ENCODE measurements at regions not wholly inside any gene's neighbourhood (a gene's known extent, or its start where the extent isn't known, plus 50 kb on each side); places are given as distances from the start of the nearest gene placed in this dataset.

DNA sequence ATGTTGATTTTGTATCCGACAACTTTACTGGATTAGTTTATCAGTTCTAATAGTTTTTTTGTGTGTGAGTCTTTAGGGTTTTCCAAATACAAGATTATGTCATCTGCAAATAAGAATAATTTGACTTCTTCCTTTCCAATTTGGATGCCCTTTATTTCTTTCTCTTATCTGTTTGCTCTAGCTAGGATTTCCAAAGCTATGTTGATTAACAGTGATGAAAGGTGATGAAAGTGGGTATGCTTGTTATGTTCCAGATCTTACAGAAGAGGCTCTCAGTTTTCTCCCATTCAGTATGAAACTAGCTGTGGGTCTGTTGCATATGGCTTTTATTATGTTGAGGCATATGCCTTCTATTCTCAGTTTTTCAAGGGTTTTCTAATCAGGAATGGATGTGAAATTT, 56.4 kb upstream of the CHRNB4 start:
- Mint-ChIP-seq H3K4me1 (ENCODE audit: insufficient read depth, unreplicated experiment) (no peaks in the 10 kb centered on the region), H3K36me3 (ENCODE audit: insufficient read depth, unreplicated experiment) (no peaks in the 10 kb centered on the region), H3K4me3 (ENCODE audit: unreplicated experiment) (no peak overlapping the region), H3K9me3 (ENCODE audit: unreplicated experiment) (no peaks in the 10 kb centered on the region), H3K27ac (ENCODE audit: low read depth, unreplicated experiment) (no peak overlapping the region), H3K27me3 (ENCODE audit: insufficient read depth, unreplicated experiment) (peaks cover 30% of the 10 kb centered on the region)
- DNase-seq (ENCODE audit: unreplicated experiment), result no peak
- ChIA-PET CTCF (interaction anchor here (1.2 kb wide), 1 partner anchor 12 kb away, joined by 3 read pairs; no protein-coding TSS in a partner anchor), POLR2A (no interaction called here)
- intact Hi-C loops (cut with micrococcal nuclease), result no loop called here
- no peak for TF ChIP-seq CTCF (IDR thresholded peaks at IDR 0.05; ENCODE audit: unreplicated experiment)
- no TSS peak for BruUV-seq (replicated peaks)

DNA sequence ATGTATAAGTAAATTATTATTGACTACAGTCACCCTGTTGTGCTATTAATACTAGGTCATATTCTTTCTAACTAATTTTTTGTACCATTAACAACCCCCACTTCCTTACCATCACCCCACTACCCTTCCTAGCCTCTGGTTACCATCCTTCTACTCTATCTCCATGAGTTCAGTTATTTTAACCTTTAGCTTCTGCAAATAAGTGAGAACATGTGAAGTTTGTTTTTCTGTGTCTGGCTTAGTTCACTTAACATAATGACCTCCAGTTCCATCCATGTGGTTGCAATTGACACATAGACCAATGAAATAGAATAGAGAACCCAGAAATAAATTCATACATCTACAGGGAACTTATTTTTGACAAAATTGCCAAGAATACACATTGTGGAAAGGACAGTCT, 55.4 kb upstream of the CHRNB4 start:
- no peaks in the 10 kb centered on the region for H3K4me1 Mint-ChIP-seq (ENCODE audit: insufficient read depth, unreplicated experiment)
- POLR2A ChIA-PET, result no interaction called here
- TF ChIP-seq CTCF (IDR thresholded peaks at IDR 0.05; ENCODE audit: unreplicated experiment), result no peak
- no peak overlapping the region for H3K4me3 Mint-ChIP-seq (ENCODE audit: unreplicated experiment)
- no peaks in the 10 kb centered on the region for H3K9me3 Mint-ChIP-seq (ENCODE audit: unreplicated experiment)
- no peak for DNase-seq (ENCODE audit: unreplicated experiment)
- H3K27ac Mint-ChIP-seq (ENCODE audit: low read depth, unreplicated experiment), result no peak overlapping the region
- no peaks in the 10 kb centered on the region for H3K36me3 Mint-ChIP-seq (ENCODE audit: insufficient read depth, unreplicated experiment)
- intact Hi-C loops (cut with micrococcal nuclease), result no loop called here
- BruUV-seq (replicated peaks), result no TSS peak
- H3K27me3 Mint-ChIP-seq (ENCODE audit: insufficient read depth, unreplicated experiment), result peaks cover 30% of the 10 kb centered on the region
- CTCF ChIA-PET, result interaction anchor here (0.7 to 1.2 kb wide), 2 partner anchors 12 to 13 kb away, joined by 3 to 4 read pairs; no protein-coding TSS in a partner anchor

DNA sequence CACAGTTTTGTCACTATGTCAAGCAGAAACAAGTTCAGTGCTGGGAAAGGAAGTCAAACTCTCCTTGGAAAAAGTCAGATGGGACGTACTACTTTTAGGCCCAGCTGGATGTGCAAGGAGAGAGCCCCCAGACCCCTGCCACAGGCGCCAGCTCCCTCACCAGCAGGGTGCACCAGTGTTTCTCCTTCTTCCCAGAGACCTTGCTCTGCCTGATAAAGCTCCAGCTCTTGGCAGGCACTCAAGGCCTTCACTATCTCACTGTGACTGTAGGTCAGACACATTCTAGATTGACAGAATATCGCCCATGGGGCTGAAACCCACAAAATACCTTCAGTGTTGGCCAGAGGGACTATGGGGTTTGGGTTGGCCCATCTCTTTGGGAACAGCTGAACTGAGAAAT, 54.8 kb upstream of the CHRNB4 start:
- Mint-ChIP-seq H3K36me3 (ENCODE audit: insufficient read depth, unreplicated experiment) (no peaks in the 10 kb centered on the region), H3K9me3 (ENCODE audit: unreplicated experiment) (no peaks in the 10 kb centered on the region), H3K27me3 (ENCODE audit: insufficient read depth, unreplicated experiment) (peaks cover 30% of the 10 kb centered on the region), H3K27ac (ENCODE audit: low read depth, unreplicated experiment) (no peak overlapping the region), H3K4me1 (ENCODE audit: insufficient read depth, unreplicated experiment) (no peaks in the 10 kb centered on the region), H3K4me3 (ENCODE audit: unreplicated experiment) (no peak overlapping the region)
- no TSS peak for BruUV-seq (replicated peaks)
- DNase-seq (ENCODE audit: unreplicated experiment), result no peak
- TF ChIP-seq CTCF (IDR thresholded peaks at IDR 0.05; ENCODE audit: unreplicated experiment), result no peak
- POLR2A ChIA-PET, result interaction anchor here (0.7 to 0.9 kb wide), 2 partner anchors 178 to 264 kb away, joined by 3 to 4 read pairs; no protein-coding TSS in a partner anchor
- intact Hi-C loops (cut with micrococcal nuclease), result no loop called here
- CTCF ChIA-PET, result interaction anchor here (0.6 to 0.7 kb wide), 2 partner anchors 13 to 289 kb away, joined by 4 read pairs; no protein-coding TSS in a partner anchor

DNA sequence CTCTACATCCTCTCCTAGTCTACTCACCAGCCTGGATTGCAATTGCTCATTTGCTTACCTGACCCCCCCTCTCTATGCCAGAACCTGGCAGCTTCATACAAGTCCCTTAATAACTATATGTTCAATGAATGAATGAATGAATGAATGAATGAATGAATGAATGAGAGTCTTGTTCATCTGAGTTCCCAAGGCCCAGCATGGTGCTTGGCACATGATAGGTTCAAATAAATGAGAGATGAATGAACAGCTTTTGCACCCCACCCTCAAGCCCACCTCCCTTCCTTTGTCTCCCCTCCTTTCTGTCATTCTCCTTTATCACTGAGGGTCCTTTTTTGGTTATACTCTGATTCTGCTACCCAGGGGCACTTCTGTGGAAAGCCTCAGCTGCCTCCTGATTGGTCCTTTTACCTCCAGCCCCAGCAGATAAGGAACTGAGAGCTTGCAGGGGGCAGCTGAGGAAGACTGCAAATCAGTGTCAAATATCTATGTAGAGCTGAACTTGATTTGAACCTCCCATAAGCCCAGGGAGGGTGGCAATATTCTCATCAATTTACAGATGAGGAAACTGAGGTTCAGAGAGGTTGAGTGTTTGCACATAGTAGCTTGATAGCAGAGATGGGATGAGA, 54.1 kb upstream of the CHRNB4 start:
- H3K36me3 Mint-ChIP-seq (ENCODE audit: insufficient read depth, unreplicated experiment), result no peaks in the 10 kb centered on the region
- H3K9me3 Mint-ChIP-seq (ENCODE audit: unreplicated experiment), result no peaks in the 10 kb centered on the region
- POLR2A ChIA-PET, result interaction anchor here (0.5 to 1.0 kb wide), 5 partner anchors 9 to 264 kb away, joined by 3 to 4 read pairs (median 3); no protein-coding TSS in a partner anchor
- peaks cover 28% of the 10 kb centered on the region for H3K27me3 Mint-ChIP-seq (ENCODE audit: insufficient read depth, unreplicated experiment)
- H3K4me1 Mint-ChIP-seq (ENCODE audit: insufficient read depth, unreplicated experiment), result no peaks in the 10 kb centered on the region
- no peak for DNase-seq (ENCODE audit: unreplicated experiment)
- H3K4me3 Mint-ChIP-seq (ENCODE audit: unreplicated experiment), result no peak overlapping the region
- no peak for TF ChIP-seq CTCF (IDR thresholded peaks at IDR 0.05; ENCODE audit: unreplicated experiment)
- no TSS peak for BruUV-seq (replicated peaks)
- CTCF ChIA-PET, result interaction anchor here (0.5 to 0.6 kb wide), 2 partner anchors 289 to 299 kb away, joined by 3 to 4 read pairs; no protein-coding TSS in a partner anchor
- no peak overlapping the region for H3K27ac Mint-ChIP-seq (ENCODE audit: low read depth, unreplicated experiment)
- intact Hi-C loops (cut with micrococcal nuclease), result no loop called here

Measured in MCF 10A (cell line).